ENCODE measurements at regions not wholly inside any gene's neighbourhood (a gene's known extent, or its start where the extent isn't known, plus 50 kb on each side); places are given as distances from the start of the nearest gene placed in this dataset.

GRCh38 chr5:175257128-175257846 lies 186.7 kb downstream of the DRD1 start:
- Histone ChIP-seq H3K4me3 (ENCODE audit: insufficient read depth, low read depth, low read length) (no peak overlapping the region), H4K5ac (ENCODE audit: low read depth, low read length) (no peak overlapping the region), H3K79me1 (ENCODE audit: low read depth in 1 of 2, low read length in 2 of 2) (no peaks in the 10 kb centered on the region), H2BK5ac (ENCODE audit: low read depth, low read length, poor library complexity, severe bottlenecking) (no peak overlapping the region), H2BK20ac (ENCODE audit: low read depth, low read length) (no peak overlapping the region), H3K4me2 (ENCODE audit: low read depth, low read length) (no peak overlapping the region), H3K18ac (ENCODE audit: low read depth, low read length) (no peak overlapping the region), H3K9me3 (ENCODE audit: control insufficient read depth, insufficient read depth, low read length) (no peaks in the 10 kb centered on the region), H2AFZ (replicated peaks; ENCODE audit: low read length, poor library complexity) (no peak overlapping the region), H3K23ac (ENCODE audit: low read depth, low read length) (no peak overlapping the region), H3K14ac (replicated peaks; ENCODE audit: low read depth, low read length) (no peak overlapping the region), H2AK9ac (replicated peaks; ENCODE audit: low read depth, low read length, poor library complexity) (no peak overlapping the region), H3K27me3 (ENCODE audit: control insufficient read depth, insufficient read depth, low read length) (no peaks in the 10 kb centered on the region), H3K56ac (ENCODE audit: extremely low read depth, insufficient read depth, low read length) (no peak overlapping the region), H4K20me1 (ENCODE audit: insufficient read depth, low read length) (no peaks in the 10 kb centered on the region), H3K4me1 (ENCODE audit: control insufficient read depth, insufficient read depth, low read length) (peaks cover 5% of the 10 kb centered on the region; the same call in 1 of the 2 replicates), H2AK5ac (ENCODE audit: low read depth, low read length) (no peak overlapping the region), H3K4ac (ENCODE audit: low read depth, low read length) (no peak overlapping the region), H2BK15ac (ENCODE audit: low read depth, low read length) (no peak overlapping the region), H3K36me3 (ENCODE audit: control insufficient read depth, insufficient read depth, low read length) (no peaks in the 10 kb centered on the region), H3K27ac (ENCODE audit: insufficient read depth, low read length) (no peak overlapping the region), H4K91ac (ENCODE audit: insufficient read depth, low read depth, low read length) (no peak overlapping the region), H3K9me1 (ENCODE audit: insufficient read depth, low read length) (peaks cover 11% of the 10 kb centered on the region; the same call in 1 of the 2 replicates), H2BK120ac (ENCODE audit: low read depth, low read length) (no peak overlapping the region), H3K9ac (ENCODE audit: low read depth, low read length) (no peak overlapping the region), H4K8ac (ENCODE audit: low read depth in 2 of 2, low read length in 2 of 2) (no peak overlapping the region)
- no TSS peak for BruUV-seq (replicated peaks)
- in situ Hi-C loops (cut with MboI; ENCODE audit: low sequenced_read_pairs): no loop called here
- dilution Hi-C loops (cut with HindIII; ENCODE audit: low sequenced_read_pairs, unreplicated experiment): no loop called here
- ChIA-PET POLR2A (ENCODE audit: unreplicated experiment) (no interaction called here), CTCF (interaction anchor here (0.5 to 0.6 kb wide), 2 partner anchors 83 to 313 kb away, joined by 3 to 4 read pairs; no protein-coding TSS in a partner anchor)
- intact Hi-C loops (cut with micrococcal nuclease): no loop called here
- WGBS, 2 experiments (ENCODE audit: extremely low coverage in 2 of 2, insufficient read length in 1 of 2): 100% methylated on average over 1 of the region's 4 CpGs; no CpG with 5 or more reads in 1 of the 2 experiments
- DNase-seq (no peak), ATAC-seq (ENCODE audit: low read depth) (no peak)
- TF ChIP-seq FOS (IDR thresholded peaks at IDR 0.05; ENCODE audit: low read depth, low read length): no peak
- no peak for TF ChIP-seq MAZ (IDR thresholded peaks at IDR 0.05; ENCODE audit: borderline replicate concordance, low read depth, low read length)
- TF ChIP-seq CHD1 (IDR thresholded peaks at IDR 0.05; ENCODE audit: low read depth, low read length): no peak
- no peak for TF ChIP-seq RFX5 (IDR thresholded peaks at IDR 0.05; ENCODE audit: low read depth, low read length)
